Activated T-cell treated with anti-CD3 and anti-CD28 coated beads for 1 hour (primary cell): ENCODE measurements at regions not wholly inside any gene's neighbourhood (a gene's known extent, or its start where the extent isn't known, plus 50 kb on each side); places are given as distances from the start of the nearest gene placed in this dataset.
"Not testable (repeated sequence)": the region's sequence is repeated elsewhere in the genome, so short reads cannot be mapped to it uniquely, and the experiment has no call there.

ENCODE experiments used
- DNase-seq: peaks from one replicate; pipeline ENCODE4 v3.0.0-alpha.2; 2020; ENCODE audit warnings: low read depth

- DNase-seq: not testable (repeated sequence)
Observed at GRCh38 chr6:167709776-167710336, 116.9 kb upstream of the AFDN start.

- DNase-seq: no peak
Observed at GRCh38 chr6:167710363-167710920, 116.3 kb upstream of the AFDN start.

- no peak for DNase-seq
Observed at GRCh38 chr6:167711211-167711610, 115.5 kb upstream of the AFDN start.

- no peak for DNase-seq
Observed at GRCh38 chr6:167711768-167712730, 114.7 kb upstream of the AFDN start.

- no peak for DNase-seq
Observed at GRCh38 chr6:167712731-167713475, 113.8 kb upstream of the AFDN start.

GRCh38 chr6:167714152-167714551 is 112.6 kb upstream of the AFDN start:
- no peak for DNase-seq

- DNase-seq: no peak
Observed at GRCh38 chr6:167717455-167717854, 109.3 kb upstream of the AFDN start.

GRCh38 chr6:167717867-167718266 is 108.8 kb upstream of the AFDN start:
- no peak for DNase-seq

GRCh38 chr6:167719920-167720319 is 106.8 kb upstream of the AFDN start:
- DNase-seq: no peak

- no peak for DNase-seq
Observed at GRCh38 chr6:167720456-167721285, 106.0 kb upstream of the AFDN start.

- no peak for DNase-seq
Observed at GRCh38 chr6:167721291-167721690, 105.4 kb upstream of the AFDN start.

- DNase-seq: no peak
Observed at GRCh38 chr6:167722634-167723309, 103.9 kb upstream of the AFDN start.

GRCh38 chr6:167726043-167726621 is 100.6 kb upstream of the AFDN start:
- DNase-seq: no peak

GRCh38 chr6:167730441-167730840 is 96.3 kb upstream of the AFDN start:
- no peak for DNase-seq

- DNase-seq: no peak
Observed at GRCh38 chr6:167731216-167731615, 95.5 kb upstream of the AFDN start.

- DNase-seq: no peak
Observed at GRCh38 chr6:167731731-167732422, 94.8 kb upstream of the AFDN start.

GRCh38 chr6:167733740-167734661 is 92.7 kb upstream of the AFDN start:
- DNase-seq: no peak

- DNase-seq: no peak
Observed at GRCh38 chr6:167734662-167735083, 92.0 kb upstream of the AFDN start.
